Activated CD4-positive, alpha-beta T cell treated with anti-CD3 and anti-CD28 coated beads for 36 hours (primary cell): ENCODE measurements at regions not wholly inside any gene's neighbourhood (a gene's known extent, or its start where the extent isn't known, plus 50 kb on each side); places are given as distances from the start of the nearest gene placed in this dataset.
A peak's percentile ranks its signal among the peaks of the same experiment; 100 is the strongest.

Experiments
- ATAC-seq: fragments of 200-7000 bp; cut with Tn5 transposase; one replicate; pipeline ENCODE4 v1.10.0; 2021; ENCODE audit warnings: mild to moderate bottlenecking, moderate library complexity
- CTCF ChIA-PET: fragments of 350-600 bp; sonication (Branson Sonifier 250); formaldehyde crosslinking; loops from one replicate; lab custom pipeline; 2021; ENCODE audit warnings: antibody characterized with exemption; lab: Charles Lee
- POLR2A ChIA-PET: fragments of 350-600 bp; sonication (Branson Sonifier 250); formaldehyde crosslinking; loops from one replicate; lab custom pipeline; 2021; ENCODE audit warnings: antibody characterized with exemption, inconsistent platforms; lab: Charles Lee
- DNase-seq: peaks from one replicate; pipeline ENCODE4 v3.0.0-alpha.2; 2020
- H3K27ac Mint-ChIP-seq: one replicate; pipeline ENCODE4 v1.8.0; 2021; ENCODE audit warnings: mixed read lengths
- H3K27me3 Mint-ChIP-seq: one replicate; pipeline ENCODE4 v1.8.0; 2021; ENCODE audit warnings: mixed read lengths
- H3K36me3 Mint-ChIP-seq: one replicate; pipeline ENCODE4 v1.8.0; 2021; ENCODE audit warnings: low read depth, mixed read lengths
- H3K4me1 Mint-ChIP-seq: one replicate; pipeline ENCODE4 v1.8.0; 2021; ENCODE audit warnings: mixed read lengths
- H3K4me3 Mint-ChIP-seq: one replicate; pipeline ENCODE4 v1.8.0; 2021; ENCODE audit warnings: mild to moderate bottlenecking, moderate library complexity, mixed read lengths
- H3K9me3 Mint-ChIP-seq: one replicate; pipeline ENCODE4 v1.8.0; 2021; ENCODE audit warnings: low read depth, mixed read lengths
- intact Hi-C, 2 experiments: fragments of 100-400 bp; cut with DNase I in 1 of 2; cut with micrococcal nuclease in 1 of 2; formaldehyde crosslinking; loops; one replicate each; pipeline versions ENCODE4 v1.14.2 to v1.15.1; 2022 to 2024; cut with DNase I, micrococcal nuclease

GRCh38 chrX:124488412-124489161 is 142.2 kb downstream of the SH2D1A start:
- DNase-seq = no peak
- Mint-ChIP-seq H3K27me3 (no peaks in the 10 kb centered on the region), H3K4me3 (no peak overlapping the region), H3K27ac (no peak overlapping the region), H3K4me1 (no peaks in the 10 kb centered on the region), H3K9me3 (no peaks in the 10 kb centered on the region), H3K36me3 (peaks cover 4% of the 10 kb centered on the region)
- ChIA-PET CTCF (no interaction called here), POLR2A (no interaction called here)
- ATAC-seq = no peak
- intact Hi-C loops = no loop called here

- ChIA-PET POLR2A (no interaction called here), CTCF (no interaction called here)
- Mint-ChIP-seq H3K27ac (no peak overlapping the region), H3K36me3 (peaks cover 4% of the 10 kb centered on the region), H3K9me3 (no peaks in the 10 kb centered on the region), H3K27me3 (no peaks in the 10 kb centered on the region), H3K4me1 (no peaks in the 10 kb centered on the region), H3K4me3 (no peak overlapping the region)
- intact Hi-C loops = no loop called here
- no peak for ATAC-seq
- no peak for DNase-seq
Measured at GRCh38 chrX:124493984-124494383, 147.6 kb downstream of the SH2D1A start.

GRCh38 chrX:124497386-124497785 is 151.0 kb downstream of the SH2D1A start:
- Mint-ChIP-seq H3K4me1 (peaks cover 16% of the 10 kb centered on the region), H3K27me3 (no peaks in the 10 kb centered on the region), H3K27ac (no peak overlapping the region), H3K36me3 (no peaks in the 10 kb centered on the region), H3K4me3 (no peak overlapping the region), H3K9me3 (no peaks in the 10 kb centered on the region)
- DNase-seq (no peak), ATAC-seq (peak; percentile 61)
- POLR2A ChIA-PET = no interaction called here
- CTCF ChIA-PET = no interaction called here
- intact Hi-C loops = no loop called here

GRCh38 chrX:124501586-124501985 is 155.2 kb downstream of the SH2D1A start:
- Mint-ChIP-seq H3K9me3 (no peaks in the 10 kb centered on the region), H3K36me3 (no peaks in the 10 kb centered on the region), H3K27me3 (no peaks in the 10 kb centered on the region), H3K4me3 (no peak overlapping the region), H3K27ac (no peak overlapping the region), H3K4me1 (peaks cover 18% of the 10 kb centered on the region)
- POLR2A ChIA-PET = no interaction called here
- CTCF ChIA-PET = no interaction called here
- no peak for ATAC-seq
- intact Hi-C loops = no loop called here
- DNase-seq = no peak

GRCh38 chrX:124502166-124502565 is 155.8 kb downstream of the SH2D1A start:
- peak; percentile 61 for ATAC-seq
- Mint-ChIP-seq H3K36me3 (no peaks in the 10 kb centered on the region), H3K27ac (no peak overlapping the region)

GRCh38 chrX:124502599-124502998 is 156.2 kb downstream of the SH2D1A start:
- ChIA-PET CTCF (no interaction called here), POLR2A (no interaction called here)
- DNase-seq (no peak), ATAC-seq (no peak)
- peaks cover 18% of the 10 kb centered on the region for H3K4me1 Mint-ChIP-seq
- no peak overlapping the region for H3K4me3 Mint-ChIP-seq
- H3K36me3 Mint-ChIP-seq = no peaks in the 10 kb centered on the region
- intact Hi-C loops = no loop called here
- no peaks in the 10 kb centered on the region for H3K27me3 Mint-ChIP-seq
- H3K27ac Mint-ChIP-seq = no peak overlapping the region
- H3K9me3 Mint-ChIP-seq = no peaks in the 10 kb centered on the region

More at GRCh38 chrX:124502166-124502565, 155.8 kb downstream of the SH2D1A start:
- Mint-ChIP-seq H3K4me3 (no peak overlapping the region), H3K9me3 (no peaks in the 10 kb centered on the region), H3K27me3 (no peaks in the 10 kb centered on the region), H3K4me1 (peaks cover 18% of the 10 kb centered on the region)
- ChIA-PET CTCF (no interaction called here), POLR2A (no interaction called here)
- DNase-seq = peak; percentile 38
- intact Hi-C loops = no loop called here

- Mint-ChIP-seq H3K4me1 (peaks cover 18% of the 10 kb centered on the region), H3K27me3 (no peaks in the 10 kb centered on the region), H3K36me3 (no peaks in the 10 kb centered on the region), H3K27ac (no peak overlapping the region), H3K9me3 (no peaks in the 10 kb centered on the region), H3K4me3 (no peak overlapping the region)
- ChIA-PET CTCF (no interaction called here), POLR2A (no interaction called here)
- no peak for ATAC-seq
- DNase-seq = no peak
- intact Hi-C loops = no loop called here
Measured at GRCh38 chrX:124504111-124504983, 158.0 kb downstream of the SH2D1A start.

GRCh38 chrX:124506066-124506465 is 159.7 kb downstream of the SH2D1A start:
- Mint-ChIP-seq H3K4me3 (no peak overlapping the region), H3K27ac (no peak overlapping the region), H3K36me3 (no peaks in the 10 kb centered on the region), H3K4me1 (peaks cover 13% of the 10 kb centered on the region), H3K9me3 (no peaks in the 10 kb centered on the region), H3K27me3 (no peaks in the 10 kb centered on the region)
- ChIA-PET CTCF (interaction anchor here (0.8 kb wide), 1 partner anchor 577 kb away, joined by 4 read pairs; no protein-coding TSS in a partner anchor), POLR2A (no interaction called here)
- intact Hi-C loops = no loop called here
- ATAC-seq = no peak
- no peak for DNase-seq

GRCh38 chrX:124507246-124507645 is 160.9 kb downstream of the SH2D1A start:
- peaks cover 3% of the 10 kb centered on the region for H3K4me1 Mint-ChIP-seq
- H3K4me3 Mint-ChIP-seq = no peak overlapping the region
- CTCF ChIA-PET = no interaction called here
- H3K36me3 Mint-ChIP-seq = no peaks in the 10 kb centered on the region
- no peak for DNase-seq
- no peak overlapping the region for H3K27ac Mint-ChIP-seq
- POLR2A ChIA-PET = no interaction called here
- intact Hi-C loops = no loop called here
- no peaks in the 10 kb centered on the region for H3K27me3 Mint-ChIP-seq
- no peaks in the 10 kb centered on the region for H3K9me3 Mint-ChIP-seq
- no peak for ATAC-seq

GRCh38 chrX:124518885-124519284 is 172.5 kb downstream of the SH2D1A start:
- H3K4me1 Mint-ChIP-seq = no peaks in the 10 kb centered on the region
- no peak overlapping the region for H3K27ac Mint-ChIP-seq
- peaks cover 11% of the 10 kb centered on the region for H3K36me3 Mint-ChIP-seq
- H3K27me3 Mint-ChIP-seq = no peaks in the 10 kb centered on the region
- H3K9me3 Mint-ChIP-seq = no peaks in the 10 kb centered on the region
- ChIA-PET CTCF (no interaction called here), POLR2A (no interaction called here)
- intact Hi-C loops = no loop called here
- no peak for ATAC-seq
- no peak for DNase-seq
- no peak overlapping the region for H3K4me3 Mint-ChIP-seq

- intact Hi-C loops = no loop called here
- CTCF ChIA-PET = no interaction called here
- no peaks in the 10 kb centered on the region for H3K9me3 Mint-ChIP-seq
Measured at GRCh38 chrX:124524852-124525251, 178.5 kb downstream of the SH2D1A start.

GRCh38 chrX:124529786-124530185 is 183.4 kb downstream of the SH2D1A start:
- intact Hi-C loops = no loop called here

More at GRCh38 chrX:124524852-124525251, 178.5 kb downstream of the SH2D1A start:
- Mint-ChIP-seq H3K36me3 (peaks cover 5% of the 10 kb centered on the region), H3K27me3 (no peaks in the 10 kb centered on the region), H3K4me3 (no peak overlapping the region), H3K27ac (no peak overlapping the region), H3K4me1 (no peaks in the 10 kb centered on the region)
- DNase-seq (no peak), ATAC-seq (no peak)
- POLR2A ChIA-PET = no interaction called here

More at GRCh38 chrX:124529786-124530185, 183.4 kb downstream of the SH2D1A start:
- H3K27me3 Mint-ChIP-seq = no peaks in the 10 kb centered on the region
- no peak overlapping the region for H3K27ac Mint-ChIP-seq
- H3K4me3 Mint-ChIP-seq = no peak overlapping the region
- ATAC-seq (no peak), DNase-seq (no peak)
- peaks cover 2% of the 10 kb centered on the region for H3K36me3 Mint-ChIP-seq
- ChIA-PET POLR2A (no interaction called here), CTCF (no interaction called here)
- no peaks in the 10 kb centered on the region for H3K9me3 Mint-ChIP-seq
- H3K4me1 Mint-ChIP-seq = no peaks in the 10 kb centered on the region
